ENCODE measurements at regions not wholly inside any gene's neighbourhood (a gene's known extent, or its start where the extent isn't known, plus 50 kb on each side); places are given as distances from the start of the nearest gene placed in this dataset.
"Not testable (repeated sequence)": the region's sequence is repeated elsewhere in the genome, so short reads cannot be mapped to it uniquely, and the experiment has no call there.

DNA sequence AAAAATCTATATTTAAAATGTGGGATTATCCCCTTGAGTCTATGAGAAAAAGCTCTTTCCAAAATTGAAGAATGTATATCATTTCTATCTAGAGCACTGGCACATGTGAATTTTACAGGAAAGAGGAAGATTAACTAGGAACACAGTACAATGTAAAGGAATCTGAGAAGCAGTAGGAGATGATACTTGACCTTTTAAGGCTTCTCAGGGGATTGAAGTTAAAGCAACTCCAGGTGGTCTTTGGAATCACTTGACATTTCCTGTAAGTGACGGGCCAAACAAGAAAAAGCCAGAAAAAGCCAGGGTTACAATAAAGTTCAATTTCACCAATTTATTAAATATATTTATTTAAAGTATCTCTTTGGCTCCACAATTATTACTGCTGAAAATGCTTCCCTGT lies 1373.9 kb downstream of the OLFM4 start:
- DNase-seq: no peak

GRCh38 chr13:54415753-54416366 lies 1387.2 kb downstream of the OLFM4 start:
- no peak for DNase-seq

DNA sequence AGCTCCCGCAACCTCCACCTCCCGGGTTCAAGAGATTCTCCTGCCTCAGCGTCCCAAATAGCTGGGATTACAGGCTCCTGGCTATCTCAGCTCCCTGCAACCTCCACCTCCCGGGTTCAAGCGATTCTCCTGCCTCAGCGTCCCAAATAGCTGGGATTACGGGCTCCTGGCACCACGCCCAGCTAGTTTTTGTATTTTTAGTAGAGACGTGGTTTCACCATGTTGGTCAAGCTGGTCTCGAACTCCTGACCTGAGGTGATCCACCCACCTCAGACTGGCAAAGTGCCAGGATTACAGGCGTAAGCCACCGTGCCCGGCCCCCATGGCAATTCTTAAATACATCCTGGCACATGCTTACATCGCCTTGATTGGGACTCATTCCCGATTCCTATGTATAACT lies 1394.3 kb downstream of the OLFM4 start:
- not testable (repeated sequence) for DNase-seq

- no peak for DNase-seq
These were observed 1395.7 kb downstream of the OLFM4 start for GRCh38 chr13:54424344-54424743.

GRCh38 chr13:54433493-54434206 lies 1405.0 kb downstream of the OLFM4 start:
- peak; percentile 2 for DNase-seq

- DNase-seq: not testable (repeated sequence)
These were observed 1412.3 kb downstream of the OLFM4 start for GRCh38 chr13:54440853-54441400.

GRCh38 chr13:54445453-54445852 lies 1416.8 kb downstream of the OLFM4 start:
- DNase-seq: no peak

DNA sequence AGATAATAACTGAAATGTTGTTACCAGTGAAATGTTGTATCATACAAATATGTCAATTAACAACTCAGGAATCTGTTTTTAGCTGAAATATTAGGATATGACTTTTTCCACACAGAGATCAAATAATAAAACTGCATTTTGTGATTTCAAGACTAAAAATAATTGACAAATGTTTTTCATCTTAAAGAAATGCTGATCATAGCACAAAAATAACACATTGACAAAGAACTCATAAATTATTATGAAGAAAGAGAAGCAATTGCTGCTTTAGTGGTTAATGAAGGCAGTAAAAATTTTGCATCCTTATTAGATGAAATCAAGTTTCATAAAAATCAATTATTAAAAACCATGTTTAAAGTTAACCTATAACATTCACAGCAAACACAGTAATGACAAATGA lies 1417.3 kb downstream of the OLFM4 start:
- DNase-seq: no peak

DNA sequence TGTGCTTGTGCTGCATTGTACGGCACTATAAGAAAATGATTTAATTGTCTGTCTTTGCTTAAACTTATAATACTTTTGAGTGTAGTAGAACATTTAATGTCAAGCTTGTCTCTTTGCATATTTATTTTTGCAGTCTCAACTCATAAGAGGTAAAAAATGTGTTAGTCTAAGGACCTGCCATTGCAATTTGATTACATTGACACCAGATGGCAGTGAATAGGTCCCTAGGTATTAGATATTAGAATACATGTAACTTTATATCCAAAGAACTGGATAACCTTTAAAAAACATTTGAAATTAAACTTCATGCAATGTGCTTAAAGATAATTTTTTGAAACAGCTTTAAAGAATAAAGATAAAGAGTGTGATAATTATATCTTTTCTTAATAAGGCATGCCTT lies 1421.3 kb downstream of the OLFM4 start:
- no peak for DNase-seq

DNA sequence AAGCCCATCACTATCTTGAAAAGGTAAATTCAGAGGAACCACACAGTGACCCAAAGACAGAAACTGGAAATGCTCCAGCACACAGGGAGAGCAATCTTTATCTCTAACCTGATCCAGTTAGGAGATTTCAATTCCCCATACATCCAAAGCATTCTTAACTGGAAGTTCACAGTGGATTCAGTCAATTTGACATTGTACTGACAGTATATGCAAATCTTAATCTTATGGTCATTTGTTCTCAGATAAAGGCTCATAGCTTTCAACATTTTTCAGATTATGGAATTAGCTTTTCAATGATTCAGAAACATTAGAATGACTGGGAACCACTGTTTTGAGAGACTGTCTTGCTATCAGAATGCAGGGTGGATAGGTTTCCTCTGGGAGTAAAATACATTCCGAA lies 1455.6 kb downstream of the OLFM4 start:
- DNase-seq: no peak

DNA sequence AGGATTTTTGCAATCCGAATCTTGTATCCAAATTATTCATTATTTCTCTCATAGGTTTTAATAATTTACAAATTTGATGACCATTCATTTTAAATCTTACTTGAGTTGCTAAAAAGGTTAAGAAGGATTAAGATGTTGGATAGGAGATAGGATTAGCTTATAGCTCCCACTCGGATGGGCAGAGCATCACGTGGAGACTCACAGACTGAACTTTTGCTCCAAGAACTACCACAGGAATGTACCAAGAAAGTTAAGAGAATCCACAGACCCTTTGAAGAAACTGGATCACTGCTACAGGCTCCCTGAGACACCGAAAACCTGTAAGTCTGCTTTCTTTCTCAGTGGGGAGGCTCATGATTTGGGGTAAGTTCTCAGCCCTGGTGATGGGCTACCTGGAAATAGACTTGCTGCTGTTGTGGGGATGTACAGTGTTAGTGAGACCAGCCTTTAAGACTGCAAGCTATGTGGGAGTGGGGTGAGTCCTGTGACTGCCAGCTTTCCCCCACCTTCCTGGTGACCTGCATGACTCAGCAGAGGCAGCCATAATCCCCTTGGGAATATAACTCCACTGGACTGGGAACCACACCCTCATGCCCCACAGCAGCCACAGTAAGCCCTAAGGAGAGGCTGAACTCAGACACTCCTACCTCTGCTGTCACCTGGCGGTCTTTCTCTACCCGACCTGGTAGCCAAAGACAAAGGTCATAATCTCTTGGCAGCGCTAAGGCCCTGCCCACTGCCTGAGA lies 1458.0 kb downstream of the OLFM4 start:
- DNase-seq: no peak

DNA sequence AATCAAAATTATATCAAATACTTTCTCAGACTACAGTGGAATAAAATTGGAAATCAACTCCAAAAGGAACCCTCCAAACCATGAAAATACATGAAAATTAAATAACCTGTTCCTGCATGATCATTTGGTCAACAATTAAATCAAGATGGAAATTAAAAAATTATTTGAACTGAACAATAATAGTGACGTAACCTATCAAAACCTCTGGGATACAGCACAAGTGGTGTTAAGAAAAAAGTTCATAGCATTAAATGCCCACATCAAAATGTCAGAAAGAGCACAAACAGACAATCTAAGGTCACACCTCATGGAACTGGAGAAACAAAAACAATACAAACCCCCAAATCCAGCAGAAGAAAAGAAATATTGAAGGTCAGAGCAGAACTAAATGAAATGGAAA lies 1460.7 kb downstream of the OLFM4 start:
- no peak for DNase-seq

- DNase-seq: no peak
These were observed 1464.4 kb downstream of the OLFM4 start for GRCh38 chr13:54492995-54493394.

GRCh38 chr13:54511366-54511765 lies 1482.8 kb downstream of the OLFM4 start:
- no peak for DNase-seq

GRCh38 chr13:54513254-54513653 lies 1484.6 kb downstream of the OLFM4 start:
- no peak for DNase-seq

DNA sequence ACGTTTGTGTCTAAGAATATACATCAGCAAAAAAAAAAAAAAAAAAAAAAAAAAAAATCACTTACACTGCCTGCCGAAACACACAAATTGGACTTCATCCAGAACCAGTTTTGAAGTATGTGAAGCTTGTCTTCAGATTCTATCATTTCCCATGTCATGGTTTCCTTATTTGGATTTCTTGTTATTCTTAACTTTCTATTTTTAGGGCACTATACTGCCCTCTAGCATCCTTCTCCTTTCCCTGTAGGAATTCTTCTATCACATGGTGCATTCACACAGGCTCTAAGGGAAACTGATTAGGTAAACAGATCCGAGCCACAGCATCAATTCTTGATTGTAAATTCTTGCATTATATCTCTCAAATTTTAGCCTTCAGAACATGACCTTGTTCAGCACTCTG lies 1507.5 kb downstream of the OLFM4 start:
- DNase-seq: peak; percentile 1

- no peak for DNase-seq
These were observed 1534.7 kb downstream of the OLFM4 start for GRCh38 chr13:54563286-54563685.

GRCh38 chr13:54572037-54572436 lies 1543.4 kb downstream of the OLFM4 start:
- DNase-seq: not testable (repeated sequence)

DNA sequence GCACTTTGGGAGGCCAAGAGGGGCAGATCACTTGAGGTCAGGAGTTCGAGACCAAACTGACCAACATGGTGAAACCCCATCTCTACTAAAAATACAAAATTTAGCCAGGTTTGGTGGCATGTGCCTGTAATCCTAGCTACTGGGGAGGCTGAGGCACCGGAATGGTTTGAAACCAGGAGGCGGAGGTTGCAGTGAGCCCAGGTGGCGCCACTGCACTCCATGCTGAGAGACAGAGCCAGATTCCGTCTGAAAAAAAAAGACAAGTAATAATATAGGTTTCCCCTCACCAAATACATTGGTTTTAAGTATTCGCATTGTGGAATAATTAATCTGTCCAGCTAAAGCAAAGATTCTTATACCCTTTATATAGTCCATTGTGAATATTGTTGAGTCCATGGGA lies 1544.6 kb downstream of the OLFM4 start:
- no peak for DNase-seq

DNA sequence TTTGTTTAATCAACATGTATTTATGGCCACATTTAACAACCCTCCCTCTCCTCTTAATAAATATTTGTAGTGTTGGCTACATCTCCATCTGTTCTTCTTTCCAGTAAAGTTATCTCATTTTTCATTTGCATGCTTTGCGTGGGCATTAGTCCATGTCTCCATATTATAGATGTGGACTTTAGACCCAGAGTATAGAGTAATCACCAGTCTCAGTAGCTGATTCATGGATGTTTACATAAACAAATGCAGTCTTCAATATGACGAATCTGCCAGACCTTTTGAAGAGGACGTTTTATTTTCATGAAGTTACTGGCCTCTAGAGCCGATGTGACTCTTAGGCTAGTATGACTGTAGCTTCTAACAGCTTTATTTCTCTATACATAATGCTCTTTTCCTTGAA lies 1546.2 kb downstream of the OLFM4 start:
- DNase-seq: no peak

- no peak for DNase-seq
These were observed 1562.9 kb downstream of the OLFM4 start for GRCh38 chr13:54591540-54591939.

DNA sequence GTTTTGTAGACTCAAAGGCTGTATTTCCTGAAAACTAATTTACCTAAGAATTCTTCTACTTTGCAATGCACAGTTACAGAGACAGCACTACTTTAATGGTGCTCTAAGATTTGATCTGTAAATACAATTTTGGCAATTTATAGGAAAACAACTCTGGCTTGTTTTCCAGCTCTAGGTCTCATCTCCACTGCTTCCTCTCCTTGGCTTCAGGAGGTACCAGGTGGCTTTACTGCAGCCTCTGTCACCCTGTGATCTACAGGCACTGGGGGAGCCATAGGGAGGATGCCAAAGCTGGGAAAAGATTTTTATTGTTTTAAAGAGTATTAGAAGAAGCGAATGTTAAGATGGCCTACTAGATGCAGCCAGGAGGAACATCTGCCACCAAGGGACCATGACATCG lies 1563.6 kb downstream of the OLFM4 start:
- no peak for DNase-seq

- no peak for DNase-seq
These were observed 1564.9 kb downstream of the OLFM4 start for GRCh38 chr13:54593504-54593903.
